Stimulated activated naive CD8-positive, alpha-beta T cell treated with anti-CD3 and anti-CD28 coated beads, Interleukin-15, amount 100 ng/mL, for 72 hours (primary cell): ENCODE measurements at regions not wholly inside any gene's neighbourhood (a gene's known extent, or its start where the extent isn't known, plus 50 kb on each side); places are given as distances from the start of the nearest gene placed in this dataset.
"Not testable (repeated sequence)": the region's sequence is repeated elsewhere in the genome, so short reads cannot be mapped to it uniquely, and the experiment has no call there.

Experiments used
- ATAC-seq: fragments of 150-1000 bp; cut with Tn5 transposase; 2 replicates; pipeline ENCODE4 v1.10.0; 2021; ENCODE audit warnings: mild to moderate bottlenecking, moderate library complexity
- DNase-seq, 2 donors: peaks; one replicate each; pipeline ENCODE4 v3.0.0; 2021 to 2022
- H3K27ac Mint-ChIP-seq, 2 donors: one replicate each; pipeline ENCODE4 v1.8.0; 2022; ENCODE audit warnings: mild to moderate bottlenecking in 2 of 2, mixed read lengths in 2 of 2, moderate library complexity in 2 of 2
- H3K27me3 Mint-ChIP-seq: one replicate; pipeline ENCODE4 v1.8.0; 2022; ENCODE audit warnings: mixed read lengths
- H3K4me1 Mint-ChIP-seq: one replicate; pipeline ENCODE4 v1.8.0; 2022; ENCODE audit warnings: mild to moderate bottlenecking, mixed read lengths
- H3K4me3 Mint-ChIP-seq, 2 donors: one replicate each; pipeline ENCODE4 v1.8.0; 2022; ENCODE audit warnings: mild to moderate bottlenecking in 2 of 2, mixed read lengths in 2 of 2, moderate library complexity in 1 of 2
- H3K9me3 Mint-ChIP-seq, 2 donors: one replicate each; pipeline ENCODE4 v1.8.0; 2022; ENCODE audit warnings: mixed read lengths in 2 of 2

- Mint-ChIP-seq H3K4me1 (no peaks in the 10 kb centered on the region), H3K4me3 (no peak overlapping the region), H3K27me3 (no peaks in the 10 kb centered on the region), H3K9me3 (peaks cover 0 to 6% of the 10 kb centered on the region in 2 donors), H3K27ac (no peak overlapping the region)
- DNase-seq (no peak), ATAC-seq (no peak)
Measured at GRCh38 chr4:54863571-54864255, 206.0 kb downstream of the KIT start.

- peaks cover 0 to 6% of the 10 kb centered on the region in 2 donors for H3K9me3 Mint-ChIP-seq
- H3K27me3 Mint-ChIP-seq, result no peaks in the 10 kb centered on the region
- H3K4me1 Mint-ChIP-seq, result no peaks in the 10 kb centered on the region
- no peak overlapping the region for H3K27ac Mint-ChIP-seq
- DNase-seq (no peak), ATAC-seq (no peak)
- H3K4me3 Mint-ChIP-seq, result no peak overlapping the region
Measured at GRCh38 chr4:54861201-54861600, 203.4 kb downstream of the KIT start.

DNA sequence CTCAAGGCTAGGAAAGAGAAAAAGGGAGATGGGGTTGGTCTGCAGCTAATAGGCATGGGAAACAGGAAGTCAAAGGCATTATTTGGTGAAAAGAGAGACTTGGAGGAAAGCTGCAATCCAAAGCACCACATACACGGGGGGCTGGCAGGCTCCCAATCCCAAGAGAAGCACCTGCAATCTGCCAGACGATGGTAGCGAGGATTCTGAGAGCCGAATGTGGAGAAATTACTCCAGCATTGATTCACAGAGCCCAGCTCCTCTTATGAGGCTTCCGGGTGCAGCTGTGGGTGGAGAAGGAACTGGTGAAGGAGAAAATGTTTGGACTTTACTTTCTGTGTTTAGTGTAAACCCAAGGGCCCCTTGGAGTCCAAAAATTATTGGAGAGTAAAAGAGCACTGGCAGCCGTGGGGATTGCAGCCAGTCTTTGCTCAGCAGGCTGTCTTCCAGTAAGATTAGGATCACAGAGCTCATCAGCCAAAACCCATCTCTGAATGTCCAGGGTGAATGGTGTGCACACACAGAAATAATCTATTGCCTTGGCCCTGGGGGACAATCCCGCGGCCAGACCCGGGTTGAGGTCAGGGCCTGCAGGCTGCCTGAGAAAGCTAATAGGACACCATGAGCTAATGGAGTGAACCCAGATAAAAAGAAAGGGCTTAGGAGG is 197.6 kb downstream of the KIT start:
- no peaks in the 10 kb centered on the region for H3K9me3 Mint-ChIP-seq
- H3K27ac Mint-ChIP-seq, result no peak overlapping the region
- H3K27me3 Mint-ChIP-seq, result no peaks in the 10 kb centered on the region
- no peak overlapping the region for H3K4me3 Mint-ChIP-seq
- ATAC-seq, result no peak
- H3K4me1 Mint-ChIP-seq, result no peaks in the 10 kb centered on the region
- DNase-seq, result no peak

DNA sequence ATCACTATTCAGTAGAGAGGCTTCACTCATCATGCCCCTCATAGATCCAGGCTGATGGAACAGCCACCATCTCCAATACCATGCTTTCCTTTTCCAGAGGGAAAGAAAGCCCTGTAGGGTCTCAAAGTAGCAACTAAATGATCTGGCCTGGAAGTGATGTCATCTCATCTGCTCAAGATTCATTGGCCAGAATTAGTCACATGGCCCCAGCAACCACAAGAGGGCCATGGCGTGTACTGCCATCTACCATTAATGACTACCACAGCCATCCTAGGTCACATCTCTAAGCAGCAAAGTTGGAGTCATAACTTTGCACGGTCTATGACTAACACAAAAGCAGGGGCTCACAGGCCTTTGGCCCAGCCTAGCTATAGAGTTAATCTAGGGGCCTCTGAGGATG is 194.8 kb downstream of the KIT start:
- no peak for ATAC-seq

GRCh38 chr4:54852054-54852453 is 194.3 kb downstream of the KIT start:
- H3K9me3 Mint-ChIP-seq, result no peaks in the 10 kb centered on the region
- H3K4me1 Mint-ChIP-seq, result no peaks in the 10 kb centered on the region
- no peak overlapping the region for H3K4me3 Mint-ChIP-seq
- DNase-seq (no peak), ATAC-seq (no peak)
- no peaks in the 10 kb centered on the region for H3K27me3 Mint-ChIP-seq
- no peak overlapping the region for H3K27ac Mint-ChIP-seq

More for the DNA sequence above, 194.8 kb downstream of the KIT start:
- Mint-ChIP-seq H3K4me3 (no peak overlapping the region), H3K9me3 (no peaks in the 10 kb centered on the region), H3K4me1 (no peaks in the 10 kb centered on the region), H3K27ac (no peak overlapping the region), H3K27me3 (no peaks in the 10 kb centered on the region)
- no peak for DNase-seq

DNA sequence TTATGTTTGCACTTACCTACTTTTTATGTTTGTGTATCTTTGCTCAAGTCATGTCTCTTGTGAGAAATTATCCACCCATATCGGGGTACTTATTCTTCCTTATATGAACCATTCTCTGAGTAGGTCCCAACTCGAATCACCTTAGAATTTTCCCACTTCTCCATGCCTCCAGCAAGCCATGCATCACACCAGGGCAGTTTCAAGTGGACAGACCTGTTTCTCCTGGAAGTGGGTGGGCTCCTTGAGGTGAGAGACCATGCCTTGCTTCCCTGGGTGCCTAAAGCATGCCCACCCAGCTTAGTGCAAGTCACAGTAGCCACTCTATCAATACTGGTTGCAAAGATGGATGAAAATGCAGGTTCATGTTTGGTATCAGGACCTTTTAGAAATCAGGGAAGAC is 187.2 kb downstream of the KIT start:
- Mint-ChIP-seq H3K4me3 (no peak overlapping the region), H3K4me1 (peaks cover 5% of the 10 kb centered on the region), H3K27me3 (no peaks in the 10 kb centered on the region), H3K9me3 (no peaks in the 10 kb centered on the region), H3K27ac (no peak overlapping the region)
- ATAC-seq (no peak), DNase-seq (no peak)

DNA sequence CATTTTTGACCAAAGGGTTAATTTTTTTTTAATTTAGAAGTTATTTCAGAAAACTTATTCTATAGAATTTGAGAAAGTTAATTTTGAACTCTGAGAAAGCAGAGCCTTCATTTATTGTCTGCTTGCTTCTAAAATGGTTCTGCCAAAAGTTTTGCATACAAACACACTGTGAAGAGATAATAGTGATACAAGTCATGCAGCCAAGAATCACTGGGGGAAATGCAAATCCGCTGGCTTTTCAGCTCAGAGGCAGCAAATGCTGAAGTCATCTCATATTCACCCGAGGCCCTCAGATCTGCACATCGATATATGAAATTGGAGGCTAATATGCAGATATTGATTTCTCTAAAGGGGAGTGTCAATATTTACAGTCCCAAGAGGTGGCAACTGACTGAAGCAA is 186.2 kb downstream of the KIT start:
- Mint-ChIP-seq H3K9me3 (no peaks in the 10 kb centered on the region), H3K27me3 (no peaks in the 10 kb centered on the region), H3K27ac (no peak overlapping the region), H3K4me1 (peaks cover 5% of the 10 kb centered on the region), H3K4me3 (no peak overlapping the region)
- DNase-seq (no peak), ATAC-seq (no peak)

GRCh38 chr4:54843106-54843505 is 185.3 kb downstream of the KIT start:
- H3K27ac Mint-ChIP-seq, result no peak overlapping the region
- H3K4me3 Mint-ChIP-seq, result no peak overlapping the region
- H3K4me1 Mint-ChIP-seq, result peaks cover 5% of the 10 kb centered on the region
- DNase-seq (no peak), ATAC-seq (no peak)
- no peaks in the 10 kb centered on the region for H3K9me3 Mint-ChIP-seq
- no peaks in the 10 kb centered on the region for H3K27me3 Mint-ChIP-seq

DNA sequence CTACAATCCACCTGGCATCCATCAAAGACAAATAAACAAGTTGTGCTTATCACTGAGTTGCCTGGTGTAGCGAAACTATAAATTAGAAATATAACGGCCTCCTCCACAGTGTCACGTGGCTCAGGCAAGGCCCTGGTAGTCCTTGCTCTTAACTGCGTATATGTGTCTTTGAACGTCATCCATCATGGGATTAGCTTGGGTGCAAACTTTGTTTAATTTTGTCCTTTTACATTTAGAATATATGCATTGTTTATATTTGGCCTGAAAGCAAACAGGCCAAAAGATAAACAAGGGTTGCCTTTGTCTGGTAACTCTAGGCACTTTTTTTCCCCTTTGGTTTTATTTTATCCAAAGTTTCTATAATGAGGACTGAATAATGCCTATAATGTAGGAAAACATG is 184.9 kb downstream of the KIT start:
- H3K9me3 Mint-ChIP-seq, result no peaks in the 10 kb centered on the region
- H3K4me3 Mint-ChIP-seq, result no peak overlapping the region
- no peak for ATAC-seq
- no peaks in the 10 kb centered on the region for H3K27me3 Mint-ChIP-seq
- DNase-seq, result no peak
- peaks cover 5% of the 10 kb centered on the region for H3K4me1 Mint-ChIP-seq
- no peak overlapping the region for H3K27ac Mint-ChIP-seq

DNA sequence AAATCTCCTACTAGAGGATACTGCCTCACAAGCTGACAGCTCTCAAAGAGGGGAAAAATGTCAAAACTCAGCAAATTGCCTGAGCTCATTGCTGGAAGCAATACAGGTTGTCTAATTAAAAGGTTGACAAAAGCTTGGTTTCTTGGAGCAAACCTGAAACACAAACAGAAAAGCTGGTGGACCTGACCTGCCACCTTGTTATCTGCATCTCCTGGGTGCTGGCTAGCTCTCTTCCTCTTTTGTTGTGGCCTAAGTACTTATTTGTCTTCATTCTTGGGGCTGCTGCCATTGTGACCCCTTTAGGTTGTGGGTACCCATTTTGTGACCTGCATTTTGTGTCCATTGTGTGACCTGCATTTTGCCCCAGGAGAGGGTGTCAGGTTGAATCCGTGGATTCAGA is 184.5 kb downstream of the KIT start:
- H3K4me3 Mint-ChIP-seq, result no peak overlapping the region
- peaks cover 5% of the 10 kb centered on the region for H3K4me1 Mint-ChIP-seq
- no peaks in the 10 kb centered on the region for H3K27me3 Mint-ChIP-seq
- no peak for ATAC-seq
- H3K27ac Mint-ChIP-seq, result no peak overlapping the region
- no peaks in the 10 kb centered on the region for H3K9me3 Mint-ChIP-seq
- DNase-seq, result no peak

- no peaks in the 10 kb centered on the region for H3K27me3 Mint-ChIP-seq
- H3K9me3 Mint-ChIP-seq, result no peaks in the 10 kb centered on the region
- H3K4me3 Mint-ChIP-seq, result no peak overlapping the region
- ATAC-seq (no peak), DNase-seq (no peak)
- peaks cover 5% of the 10 kb centered on the region for H3K4me1 Mint-ChIP-seq
- no peak overlapping the region for H3K27ac Mint-ChIP-seq
Measured at GRCh38 chr4:54840992-54841768, 183.4 kb downstream of the KIT start.

DNA sequence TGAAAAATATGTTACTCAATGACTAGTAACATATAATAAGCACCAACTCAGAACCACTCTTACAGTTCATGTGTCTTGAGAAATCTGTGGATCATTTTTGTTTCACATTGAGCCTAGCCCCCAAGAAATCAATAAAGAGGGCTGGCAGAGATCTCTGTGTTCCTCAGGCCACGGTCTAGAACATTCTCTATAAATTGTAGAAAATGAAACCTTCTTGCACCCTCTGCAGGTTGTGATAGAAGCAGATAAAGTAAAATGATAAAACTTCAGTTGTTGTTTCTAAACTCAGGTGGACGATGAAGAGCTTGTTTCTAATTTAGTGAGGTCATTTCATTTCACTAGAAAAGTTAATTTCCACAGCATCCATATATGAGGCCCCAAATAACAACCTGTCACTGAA is 182.7 kb downstream of the KIT start:
- peak overlapping the region in 1 of 2 donors; percentile 29 for H3K27ac Mint-ChIP-seq
- ATAC-seq, result no peak
- H3K9me3 Mint-ChIP-seq, result no peaks in the 10 kb centered on the region
- no peak for DNase-seq
- no peaks in the 10 kb centered on the region for H3K27me3 Mint-ChIP-seq
- no peak overlapping the region for H3K4me3 Mint-ChIP-seq
- peaks cover 5% of the 10 kb centered on the region for H3K4me1 Mint-ChIP-seq

GRCh38 chr4:54838301-54838700 is 180.5 kb downstream of the KIT start:
- H3K27me3 Mint-ChIP-seq, result no peaks in the 10 kb centered on the region
- no peaks in the 10 kb centered on the region for H3K9me3 Mint-ChIP-seq
- no peak overlapping the region for H3K4me3 Mint-ChIP-seq
- H3K27ac Mint-ChIP-seq, result no peak overlapping the region
- no peak for DNase-seq
- peaks cover 5% of the 10 kb centered on the region for H3K4me1 Mint-ChIP-seq
- no peak for ATAC-seq

DNA sequence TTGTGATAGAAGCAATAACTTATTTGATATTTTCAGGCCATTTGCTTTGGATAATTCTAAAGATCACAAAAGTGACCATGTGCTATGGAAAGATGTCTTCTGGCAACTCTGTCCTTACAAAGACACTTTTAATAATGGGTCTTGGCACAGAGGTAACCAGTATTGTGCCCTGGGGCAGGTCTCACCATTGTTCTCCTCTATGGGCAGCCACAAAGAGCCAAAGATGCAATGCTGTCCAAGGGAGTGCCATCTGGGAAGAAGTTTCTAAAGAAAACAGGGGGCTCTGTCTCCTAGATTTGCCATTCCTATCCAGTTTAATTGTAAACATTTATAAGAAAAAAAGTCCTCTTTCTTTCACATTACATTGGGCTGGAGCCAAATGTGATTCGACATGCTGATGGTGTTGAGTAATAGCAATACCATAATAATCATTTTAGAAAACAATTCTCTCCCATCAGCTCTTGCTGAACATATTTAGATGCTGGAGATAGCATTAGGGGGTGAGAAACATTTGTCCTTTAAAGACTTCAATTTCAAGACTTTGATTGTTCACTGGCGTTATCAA is 179.9 kb downstream of the KIT start:
- Mint-ChIP-seq H3K4me3 (no peak overlapping the region), H3K27me3 (no peaks in the 10 kb centered on the region), H3K27ac (no peak overlapping the region), H3K4me1 (peaks cover 5% of the 10 kb centered on the region), H3K9me3 (no peaks in the 10 kb centered on the region)
- DNase-seq, result no peak
- no peak for ATAC-seq

DNA sequence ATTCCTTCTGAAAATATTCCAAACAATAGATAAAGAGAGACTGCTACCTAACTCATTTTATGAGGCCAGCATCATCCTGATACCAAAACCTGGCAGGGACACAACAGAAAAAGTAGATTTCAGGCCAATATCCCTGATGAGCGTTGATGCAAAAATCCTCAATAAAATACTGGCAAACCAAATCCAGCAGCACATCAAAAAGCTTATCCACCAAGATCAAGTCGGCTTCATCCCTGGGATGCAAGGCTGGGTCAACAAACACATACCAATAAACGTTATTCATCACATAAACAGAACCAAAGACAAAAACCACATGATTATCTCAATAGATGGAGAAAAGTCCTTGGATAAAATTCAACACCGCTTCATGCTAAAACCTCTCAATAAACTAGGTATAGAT is 170.6 kb downstream of the KIT start:
- not testable (repeated sequence) for DNase-seq, H3K4me1 Mint-ChIP-seq, ATAC-seq, H3K27me3 Mint-ChIP-seq, H3K27ac Mint-ChIP-seq, H3K4me3 Mint-ChIP-seq
- peaks cover 0 to 27% of the 10 kb centered on the region in 2 donors for H3K9me3 Mint-ChIP-seq

DNA sequence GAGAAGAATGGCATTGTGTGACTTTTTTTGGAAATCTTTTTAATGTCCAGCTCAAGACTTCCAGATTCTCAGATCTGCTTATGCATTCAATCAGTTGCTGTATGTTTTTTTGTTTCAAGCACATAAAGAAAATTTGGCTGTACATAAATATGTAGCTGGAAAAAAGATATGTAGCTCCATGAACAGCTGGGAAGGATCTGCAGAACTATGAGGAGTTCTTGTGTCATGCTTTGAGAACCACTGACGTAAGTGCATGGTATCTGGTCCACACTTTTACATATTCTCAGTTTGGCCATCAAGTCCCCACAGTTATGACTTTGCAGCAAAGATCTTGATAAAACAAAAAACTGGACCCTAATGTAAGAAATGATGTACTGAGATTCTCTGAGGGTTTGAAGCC is 165.9 kb downstream of the KIT start:
- no peaks in the 10 kb centered on the region for H3K4me1 Mint-ChIP-seq
- H3K9me3 Mint-ChIP-seq, result peaks cover 0 to 13% of the 10 kb centered on the region in 2 donors
- H3K27me3 Mint-ChIP-seq, result no peaks in the 10 kb centered on the region
- no peak for ATAC-seq
- no peak overlapping the region for H3K27ac Mint-ChIP-seq
- no peak for DNase-seq
- no peak overlapping the region for H3K4me3 Mint-ChIP-seq
